Peyer's patch (tissue), 4 donors: ENCODE measurements at regions not wholly inside any gene's neighbourhood (a gene's known extent, or its start where the extent isn't known, plus 50 kb on each side); places are given as distances from the start of the nearest gene placed in this dataset.

Source experiments
- POLR2A ChIP-seq, 2 donors: fragments of 450-650 bp; IDR thresholded peaks; one replicate each; pipeline ENCODE4 v1.5.1; 2017; ENCODE audit warnings: antibody characterized with exemption in 2 of 2, mild to moderate bottlenecking in 2 of 2, moderate library complexity in 2 of 2
- TF ChIP-seq, protein P1 (sequence below), 6 experiments: fragments of 450-650 bp in 4 of 6; fragments of 200-600 bp in 2 of 6; sonication (generic) in 1 of 6; IDR thresholded peaks; one replicate each; pipeline ENCODE4 v1.5.1; 2017 to 2019; ENCODE audit warnings: antibody characterized with exemption in 6 of 6, mild to moderate bottlenecking in 3 of 6, moderate library complexity in 1 of 6

DNA sequence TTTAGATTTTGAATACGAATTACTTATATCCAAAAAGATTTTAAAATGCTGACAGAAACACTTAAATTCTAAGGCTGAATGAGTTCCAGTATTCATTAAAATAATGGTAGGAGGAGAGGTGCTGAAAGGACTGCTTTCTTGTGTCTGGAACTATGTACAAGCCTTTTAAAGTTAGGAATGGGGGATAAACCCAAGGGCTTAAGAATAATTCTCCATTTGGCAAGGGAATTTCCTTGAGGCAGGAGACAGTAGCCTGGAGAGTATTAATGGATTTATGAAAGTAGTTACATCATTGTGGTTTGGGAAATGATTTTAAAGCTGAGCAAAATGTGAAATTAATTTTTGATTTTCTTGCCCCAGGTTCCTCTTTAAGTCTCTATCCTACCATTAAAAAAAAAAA lies 266.5 kb upstream of the KCNIP4 start:
- TF ChIP-seq, protein P1, sequence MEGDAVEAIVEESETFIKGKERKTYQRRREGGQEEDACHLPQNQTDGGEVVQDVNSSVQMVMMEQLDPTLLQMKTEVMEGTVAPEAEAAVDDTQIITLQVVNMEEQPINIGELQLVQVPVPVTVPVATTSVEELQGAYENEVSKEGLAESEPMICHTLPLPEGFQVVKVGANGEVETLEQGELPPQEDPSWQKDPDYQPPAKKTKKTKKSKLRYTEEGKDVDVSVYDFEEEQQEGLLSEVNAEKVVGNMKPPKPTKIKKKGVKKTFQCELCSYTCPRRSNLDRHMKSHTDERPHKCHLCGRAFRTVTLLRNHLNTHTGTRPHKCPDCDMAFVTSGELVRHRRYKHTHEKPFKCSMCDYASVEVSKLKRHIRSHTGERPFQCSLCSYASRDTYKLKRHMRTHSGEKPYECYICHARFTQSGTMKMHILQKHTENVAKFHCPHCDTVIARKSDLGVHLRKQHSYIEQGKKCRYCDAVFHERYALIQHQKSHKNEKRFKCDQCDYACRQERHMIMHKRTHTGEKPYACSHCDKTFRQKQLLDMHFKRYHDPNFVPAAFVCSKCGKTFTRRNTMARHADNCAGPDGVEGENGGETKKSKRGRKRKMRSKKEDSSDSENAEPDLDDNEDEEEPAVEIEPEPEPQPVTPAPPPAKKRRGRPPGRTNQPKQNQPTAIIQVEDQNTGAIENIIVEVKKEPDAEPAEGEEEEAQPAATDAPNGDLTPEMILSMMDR (IDR thresholded peaks at IDR 0.05), result no peak
- TF ChIP-seq POLR2A (IDR thresholded peaks at IDR 0.05), result no peak
